ENCODE measurements at regions not wholly inside any gene's neighbourhood (a gene's known extent, or its start where the extent isn't known, plus 50 kb on each side); places are given as distances from the start of the nearest gene placed in this dataset.
"Not testable (repeated sequence)": the region's sequence is repeated elsewhere in the genome, so short reads cannot be mapped to it uniquely, and the experiment has no call there.

GRCh38 chr19:30682999-30683536 lies 310.9 kb downstream of the ZNF536 start:
- DNase-seq (ENCODE audit: low spot score) = peak; percentile 63

- DNase-seq (ENCODE audit: low spot score) = no peak
Observed at GRCh38 chr19:30682146-30682998, 310.2 kb downstream of the ZNF536 start.

GRCh38 chr19:30681162-30682100 lies 309.2 kb downstream of the ZNF536 start:
- no peak for DNase-seq (ENCODE audit: low spot score)

- DNase-seq (ENCODE audit: low spot score) = not testable (repeated sequence)
Observed at GRCh38 chr19:30680399-30680798, 308.2 kb downstream of the ZNF536 start.

GRCh38 chr19:30679789-30680188 lies 307.6 kb downstream of the ZNF536 start:
- no peak for DNase-seq (ENCODE audit: low spot score)

- DNase-seq (ENCODE audit: low spot score) = no peak
Observed at GRCh38 chr19:30679153-30679702, 307.0 kb downstream of the ZNF536 start.

GRCh38 chr19:30678168-30678567 lies 306.0 kb downstream of the ZNF536 start:
- DNase-seq (ENCODE audit: low spot score) = no peak

GRCh38 chr19:30677702-30678101 lies 305.5 kb downstream of the ZNF536 start:
- no peak for DNase-seq (ENCODE audit: low spot score)

GRCh38 chr19:30676990-30677679 lies 305.0 kb downstream of the ZNF536 start:
- no peak for DNase-seq (ENCODE audit: low spot score)

- DNase-seq (ENCODE audit: low spot score) = no peak
Observed at GRCh38 chr19:30675086-30675485, 302.9 kb downstream of the ZNF536 start.

GRCh38 chr19:30674656-30675055 lies 302.5 kb downstream of the ZNF536 start:
- no peak for DNase-seq (ENCODE audit: low spot score)

- no peak for DNase-seq (ENCODE audit: low spot score)
Observed at GRCh38 chr19:30673336-30673735, 301.2 kb downstream of the ZNF536 start.

- no peak for DNase-seq (ENCODE audit: low spot score)
Observed at GRCh38 chr19:30672926-30673325, 300.7 kb downstream of the ZNF536 start.

- no peak for DNase-seq (ENCODE audit: low spot score)
Observed at GRCh38 chr19:30671622-30672051, 299.5 kb downstream of the ZNF536 start.

GRCh38 chr19:30671367-30671619 lies 299.1 kb downstream of the ZNF536 start:
- no peak for DNase-seq (ENCODE audit: low spot score)

GRCh38 chr19:30670562-30671366 lies 298.6 kb downstream of the ZNF536 start:
- no peak for DNase-seq (ENCODE audit: low spot score)

- DNase-seq (ENCODE audit: low spot score) = no peak
Observed at GRCh38 chr19:30670011-30670329, 297.8 kb downstream of the ZNF536 start.

- DNase-seq (ENCODE audit: low spot score) = peak; percentile 30
Observed at GRCh38 chr19:30669329-30670010, 297.3 kb downstream of the ZNF536 start.

- no peak for DNase-seq (ENCODE audit: low spot score)
Observed at GRCh38 chr19:30668521-30669155, 296.5 kb downstream of the ZNF536 start.

GRCh38 chr19:30667746-30668145 lies 295.6 kb downstream of the ZNF536 start:
- no peak for DNase-seq (ENCODE audit: low spot score)
